ENCODE measurements at regions not wholly inside any gene's neighbourhood (a gene's known extent, or its start where the extent isn't known, plus 50 kb on each side); places are given as distances from the start of the nearest gene placed in this dataset.

DNA sequence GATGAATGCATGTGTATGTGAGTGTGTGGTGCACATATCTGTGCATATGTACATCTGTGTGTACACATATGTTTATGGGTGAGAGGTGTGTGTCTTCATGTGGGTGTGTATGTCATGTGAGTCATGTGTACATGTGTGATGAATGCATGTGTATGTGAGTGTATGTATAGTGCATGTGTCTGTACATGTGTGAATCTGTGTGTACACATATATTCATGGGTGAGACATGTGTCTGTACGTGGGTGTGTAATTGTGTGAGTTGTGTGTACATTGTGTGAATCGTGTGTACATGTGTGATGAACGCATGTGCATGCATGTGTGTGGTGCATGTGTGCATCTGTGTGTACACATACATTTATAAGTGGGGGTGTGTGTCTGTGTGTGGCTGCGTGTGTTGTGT, 146.9 kb upstream of the TMEM132C start:
- H3K4me3 ChIP-seq: no peak overlapping the region
- no peaks in the 10 kb centered on the region for H3K4me1 ChIP-seq
- no peaks in the 10 kb centered on the region for H3K27me3 ChIP-seq
- no peaks in the 10 kb centered on the region for H3K9me3 ChIP-seq
- H3K36me3 ChIP-seq: no peaks in the 10 kb centered on the region
- no peak overlapping the region for H3K27ac ChIP-seq
- no peak for DNase-seq
- no peak for TF ChIP-seq POLR2A (IDR thresholded peaks at IDR 0.05)
- TF ChIP-seq, protein P1, sequence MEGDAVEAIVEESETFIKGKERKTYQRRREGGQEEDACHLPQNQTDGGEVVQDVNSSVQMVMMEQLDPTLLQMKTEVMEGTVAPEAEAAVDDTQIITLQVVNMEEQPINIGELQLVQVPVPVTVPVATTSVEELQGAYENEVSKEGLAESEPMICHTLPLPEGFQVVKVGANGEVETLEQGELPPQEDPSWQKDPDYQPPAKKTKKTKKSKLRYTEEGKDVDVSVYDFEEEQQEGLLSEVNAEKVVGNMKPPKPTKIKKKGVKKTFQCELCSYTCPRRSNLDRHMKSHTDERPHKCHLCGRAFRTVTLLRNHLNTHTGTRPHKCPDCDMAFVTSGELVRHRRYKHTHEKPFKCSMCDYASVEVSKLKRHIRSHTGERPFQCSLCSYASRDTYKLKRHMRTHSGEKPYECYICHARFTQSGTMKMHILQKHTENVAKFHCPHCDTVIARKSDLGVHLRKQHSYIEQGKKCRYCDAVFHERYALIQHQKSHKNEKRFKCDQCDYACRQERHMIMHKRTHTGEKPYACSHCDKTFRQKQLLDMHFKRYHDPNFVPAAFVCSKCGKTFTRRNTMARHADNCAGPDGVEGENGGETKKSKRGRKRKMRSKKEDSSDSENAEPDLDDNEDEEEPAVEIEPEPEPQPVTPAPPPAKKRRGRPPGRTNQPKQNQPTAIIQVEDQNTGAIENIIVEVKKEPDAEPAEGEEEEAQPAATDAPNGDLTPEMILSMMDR (IDR thresholded peaks at IDR 0.05): no peak

DNA sequence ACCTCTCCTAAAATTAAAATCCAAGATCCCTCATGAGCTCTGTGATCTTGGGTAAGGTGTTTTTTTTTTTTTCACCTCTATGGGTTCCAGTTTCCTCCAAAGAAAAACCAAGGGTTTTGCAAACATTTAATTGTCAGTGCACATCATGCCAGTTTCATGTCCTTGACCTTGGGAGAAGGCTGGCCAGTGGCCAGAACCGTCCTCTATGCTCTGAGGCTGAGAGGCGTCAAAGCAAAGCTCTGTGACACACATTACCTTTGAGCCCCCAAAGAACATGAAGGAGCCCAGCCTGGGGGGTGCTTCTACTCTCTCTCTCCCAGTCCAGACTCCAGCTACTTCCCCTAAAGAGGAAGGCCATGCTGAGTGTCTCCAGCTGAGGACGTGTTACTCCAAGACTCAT, 145.5 kb upstream of the TMEM132C start:
- Histone ChIP-seq H3K36me3 (no peaks in the 10 kb centered on the region), H3K4me3 (no peak overlapping the region), H3K27me3 (no peaks in the 10 kb centered on the region), H3K9me3 (no peaks in the 10 kb centered on the region), H3K4me1 (no peaks in the 10 kb centered on the region), H3K27ac (no peak overlapping the region)
- no peak for TF ChIP-seq POLR2A (IDR thresholded peaks at IDR 0.05)
- TF ChIP-seq, protein P1 (IDR thresholded peaks at IDR 0.05): no peak
- no peak for DNase-seq

- Histone ChIP-seq H3K36me3 (no peaks in the 10 kb centered on the region), H3K27ac (no peak overlapping the region), H3K4me1 (no peaks in the 10 kb centered on the region), H3K4me3 (no peak overlapping the region), H3K27me3 (no peaks in the 10 kb centered on the region), H3K9me3 (no peaks in the 10 kb centered on the region)
- DNase-seq: no peak
- TF ChIP-seq, protein P1 (IDR thresholded peaks at IDR 0.05): no peak
- TF ChIP-seq POLR2A (IDR thresholded peaks at IDR 0.05): no peak
These were observed 143.9 kb upstream of the TMEM132C start for GRCh38 chr12:128123096-128123495.

- no peaks in the 10 kb centered on the region for H3K4me1 ChIP-seq
- no peaks in the 10 kb centered on the region for H3K9me3 ChIP-seq
- H3K27me3 ChIP-seq: no peaks in the 10 kb centered on the region
- no peak overlapping the region for H3K27ac ChIP-seq
- DNase-seq: no peak
- H3K36me3 ChIP-seq: no peaks in the 10 kb centered on the region
- no peak overlapping the region for H3K4me3 ChIP-seq
- TF ChIP-seq, protein P1 (IDR thresholded peaks at IDR 0.05): no peak
- TF ChIP-seq POLR2A (IDR thresholded peaks at IDR 0.05): no peak
These were observed 135.0 kb upstream of the TMEM132C start for GRCh38 chr12:128131955-128132354.

DNA sequence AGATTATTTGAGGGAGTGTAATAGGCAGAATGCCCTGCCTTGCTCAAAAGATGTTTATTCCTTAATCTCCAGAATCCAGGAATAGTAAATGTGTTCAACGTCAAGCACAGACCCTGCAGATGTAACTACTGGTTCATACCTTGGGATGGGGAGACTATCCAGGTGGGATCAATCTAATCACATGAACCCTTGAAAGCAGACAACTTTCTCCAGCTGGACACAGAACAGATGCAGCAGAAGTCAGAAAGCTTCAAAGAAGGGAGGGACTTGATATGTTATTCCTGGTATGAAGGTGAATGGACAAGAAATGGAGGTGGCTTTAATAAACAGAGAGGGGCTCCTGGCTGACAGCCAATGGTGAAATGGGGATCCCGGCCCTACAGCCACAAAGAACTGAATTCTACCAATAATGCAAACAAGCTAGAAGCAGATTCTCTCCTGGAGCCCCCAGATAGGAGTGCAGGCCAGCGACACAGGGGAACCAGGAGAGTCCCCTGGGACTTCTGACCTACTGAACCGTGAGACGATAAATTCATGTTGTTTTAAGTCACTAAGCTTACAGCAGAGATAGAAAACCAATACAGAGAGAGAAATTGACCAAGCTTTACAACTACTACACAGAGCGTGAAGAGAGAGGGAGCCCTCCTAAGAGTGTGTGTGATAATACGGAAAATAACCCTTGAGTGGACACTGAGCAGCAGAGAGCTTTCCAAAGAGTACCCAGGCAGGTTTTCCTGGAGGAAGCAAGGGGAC, 133.5 kb upstream of the TMEM132C start:
- no peaks in the 10 kb centered on the region for H3K4me1 ChIP-seq

More for the DNA sequence above, 133.5 kb upstream of the TMEM132C start:
- Histone ChIP-seq H3K27ac (no peak overlapping the region), H3K27me3 (no peaks in the 10 kb centered on the region), H3K4me3 (no peak overlapping the region), H3K9me3 (no peaks in the 10 kb centered on the region), H3K36me3 (no peaks in the 10 kb centered on the region)
- DNase-seq: no peak
- TF ChIP-seq, protein P1 (IDR thresholded peaks at IDR 0.05): no peak
- no peak for TF ChIP-seq POLR2A (IDR thresholded peaks at IDR 0.05)
